ENCODE measurements at regions not wholly inside any gene's neighbourhood (a gene's known extent, or its start where the extent isn't known, plus 50 kb on each side); places are given as distances from the start of the nearest gene placed in this dataset.

- no peak for TF ChIP-seq CTCF (IDR thresholded peaks at IDR 0.05)
- TF ChIP-seq POLR2A (IDR thresholded peaks at IDR 0.05) = no peak
Measured at GRCh38 chr3:182709306-182709705, 84.0 kb upstream of the ATP11B start.

Measured in testis (tissue), 2 donors.